Endometrium (tissue), 2 donors: ENCODE measurements at regions not wholly inside any gene's neighbourhood (a gene's known extent, or its start where the extent isn't known, plus 50 kb on each side); places are given as distances from the start of the nearest gene placed in this dataset.

Experiments used
- FAIRE-seq: peaks from 2 replicates; lab custom pipeline; 2012; peaks lifted over from hg19 to GRCh38; lab: Jason Lieb, UNC
- donor health status: control.
- donor health status: control.

DNA sequence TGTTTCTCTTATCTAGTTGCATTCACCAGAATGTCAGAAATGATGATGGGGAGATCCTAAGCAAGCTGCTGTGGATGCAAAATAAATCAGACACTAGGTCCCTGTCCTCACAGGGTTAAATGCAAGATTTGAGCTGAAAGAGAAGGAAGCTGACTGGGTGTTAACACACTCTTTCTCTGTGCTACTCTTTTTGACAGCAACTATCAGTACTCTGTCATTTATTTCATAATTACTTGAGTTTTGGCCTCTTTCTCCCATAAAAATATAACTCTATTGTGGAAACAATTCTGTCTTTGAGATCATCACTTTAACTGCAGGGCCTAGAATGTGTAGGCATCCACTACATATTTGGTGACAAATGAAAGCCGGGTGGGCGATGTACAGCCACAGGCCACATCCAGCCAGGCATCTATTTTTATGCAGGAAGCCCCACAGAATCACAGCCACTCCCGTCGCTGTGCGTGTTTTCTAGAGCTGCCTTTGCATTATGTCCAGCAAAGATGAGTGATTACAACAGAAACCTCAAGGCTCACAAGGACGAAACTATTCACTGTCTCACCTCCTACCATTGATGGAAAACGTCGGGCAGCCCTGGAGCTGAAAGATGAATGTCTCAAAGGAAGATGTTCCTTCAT, 849.0 kb downstream of the RNF144A start:
- no peak for FAIRE-seq

DNA sequence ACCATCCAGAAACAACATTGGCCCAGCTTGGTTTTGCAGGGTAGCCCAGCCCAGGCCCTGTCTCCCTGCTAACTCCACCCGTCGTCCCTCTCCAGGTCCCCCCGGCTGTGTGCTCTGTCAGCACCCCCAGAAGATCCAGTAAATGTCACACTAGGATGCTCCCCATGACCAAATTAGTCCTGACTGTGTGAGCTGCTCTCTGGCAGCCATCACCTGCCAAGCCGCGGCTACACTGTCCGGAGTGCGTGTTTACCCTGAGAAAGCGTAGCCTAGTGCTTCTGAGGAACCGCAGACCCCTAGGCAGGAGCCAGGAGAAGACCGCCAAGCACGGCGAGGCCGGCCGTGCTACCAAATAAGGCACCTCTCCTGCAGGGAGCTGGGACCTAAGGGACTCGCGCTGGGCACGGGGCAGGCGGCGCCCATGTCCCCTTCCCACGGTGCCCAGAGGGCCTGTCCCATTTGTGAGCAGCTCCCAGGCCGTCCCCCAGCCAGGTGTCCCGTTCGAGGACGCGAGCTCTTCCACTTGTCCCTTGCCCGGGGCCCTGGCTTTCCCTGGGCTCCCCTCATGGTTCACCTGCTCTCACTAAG, 849.9 kb downstream of the RNF144A start:
- FAIRE-seq, result no peak

DNA sequence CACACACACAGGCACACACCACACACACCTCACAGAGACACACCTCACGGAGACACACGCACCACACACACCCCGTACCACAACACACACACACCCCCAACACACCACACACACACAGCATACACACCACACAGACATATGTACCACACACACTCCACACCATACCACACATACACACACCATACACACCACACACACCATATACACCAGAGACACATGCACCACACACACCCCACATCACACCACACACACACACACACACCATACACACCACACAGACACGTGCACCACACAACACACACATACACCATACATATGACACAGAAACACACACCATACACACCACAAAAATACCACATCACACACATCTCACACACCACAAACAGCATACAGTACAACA, 850.7 kb downstream of the RNF144A start:
- FAIRE-seq, result no peak

DNA sequence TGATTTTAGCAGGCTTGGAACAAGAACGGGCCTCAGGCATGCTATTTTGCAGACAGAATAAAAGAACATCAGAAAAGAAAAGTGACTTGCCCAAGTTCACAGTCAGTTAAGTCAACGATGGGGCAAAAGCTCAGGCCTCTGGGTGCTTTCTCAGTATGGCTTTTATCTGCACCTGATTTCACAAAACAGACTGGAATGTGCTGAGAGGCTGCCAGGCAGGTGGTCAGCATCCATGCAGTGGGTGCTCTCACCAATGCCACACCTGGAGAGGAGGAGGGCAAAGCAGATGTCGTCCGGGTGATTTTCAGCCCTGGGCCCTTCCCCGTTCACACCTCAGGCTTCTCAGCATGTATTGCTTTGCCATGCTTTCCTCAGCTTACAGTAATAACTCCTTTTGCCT, 854.6 kb downstream of the RNF144A start:
- no peak for FAIRE-seq

DNA sequence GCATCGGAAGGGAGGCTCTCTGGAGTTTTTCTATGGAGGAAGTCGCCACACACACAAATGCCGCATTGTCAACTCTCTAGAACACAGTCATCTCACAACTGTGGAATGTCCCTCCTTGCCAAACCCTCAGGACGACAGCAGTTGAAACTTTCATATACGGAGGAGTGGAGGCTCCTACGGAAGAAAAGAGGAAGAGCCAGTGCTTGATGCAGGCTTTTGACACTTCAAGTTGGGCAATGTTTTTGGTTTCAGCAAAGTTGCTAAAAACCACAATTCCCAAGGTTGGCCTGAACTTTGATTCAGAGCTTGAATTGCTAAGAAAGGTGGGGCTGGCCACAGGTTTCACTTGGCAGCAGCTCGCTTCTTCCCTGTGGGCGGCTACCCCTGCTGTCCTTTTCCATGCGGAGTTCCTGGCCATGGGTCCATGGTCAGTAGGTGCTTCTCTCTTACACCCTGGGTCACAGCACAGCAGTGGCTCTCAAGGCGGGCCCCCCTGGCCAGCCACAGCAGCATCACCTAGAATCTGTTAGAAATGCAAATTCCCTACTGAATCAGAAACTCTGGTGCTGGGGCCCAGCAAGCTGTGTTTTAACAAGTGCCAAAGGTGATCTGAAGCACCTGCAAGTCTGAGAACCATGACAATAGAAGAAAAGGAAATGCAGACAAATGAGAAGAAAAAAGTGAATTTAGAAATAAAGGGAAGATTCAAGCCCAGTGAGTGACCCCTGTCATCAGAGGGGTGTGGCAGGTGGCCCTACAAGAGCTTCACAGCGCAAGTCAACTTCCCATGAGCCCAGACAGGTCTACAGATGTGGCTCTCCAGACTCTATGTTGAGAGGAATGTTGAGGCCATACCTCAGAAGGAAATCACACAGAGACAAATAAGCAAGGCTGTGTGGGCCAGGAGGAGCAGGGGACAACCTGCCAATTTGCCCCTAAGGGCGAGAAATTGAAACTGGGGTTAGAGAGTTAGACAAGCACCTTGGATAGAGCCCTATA, 856.4 kb downstream of the RNF144A start:
- FAIRE-seq, result no peak

DNA sequence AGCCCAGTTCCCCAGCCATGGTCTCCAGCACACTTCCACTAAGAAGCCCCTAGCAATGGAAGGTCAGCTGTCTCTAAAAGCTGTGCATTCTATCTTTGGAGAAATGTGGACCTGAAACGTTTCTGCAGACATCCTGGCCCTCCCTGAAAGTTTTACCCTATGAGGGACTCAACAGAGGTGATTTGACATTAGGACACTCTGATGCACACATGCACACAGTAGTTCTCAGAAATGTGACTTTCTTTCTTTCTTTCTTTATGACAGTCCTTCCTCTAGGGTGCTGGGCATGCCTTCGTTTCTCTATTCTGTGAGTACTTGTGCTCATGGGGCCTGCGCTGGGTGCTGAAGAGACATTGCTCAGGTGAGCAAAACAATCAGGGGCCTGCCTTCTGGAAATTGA, 857.3 kb downstream of the RNF144A start:
- no peak for FAIRE-seq

DNA sequence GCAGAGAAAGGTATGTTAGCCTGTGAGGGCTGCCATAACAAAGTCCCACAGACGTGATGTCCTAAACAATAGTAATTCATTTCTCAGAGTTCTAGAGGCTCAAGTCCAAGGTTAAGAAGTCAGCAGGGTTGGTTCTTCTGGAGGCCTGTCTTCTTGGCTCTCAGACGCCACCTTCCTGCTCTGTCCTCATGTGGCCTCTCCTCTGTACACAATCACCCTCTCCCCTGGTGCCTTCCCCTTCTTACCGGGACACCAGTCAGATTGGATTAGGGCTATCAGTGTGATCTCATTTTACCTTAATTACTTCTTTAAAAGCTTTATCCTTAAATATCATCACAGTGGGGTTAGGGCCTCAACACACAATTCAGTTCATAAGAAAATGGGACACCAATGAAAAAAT, 860.5 kb downstream of the RNF144A start:
- no peak for FAIRE-seq

DNA sequence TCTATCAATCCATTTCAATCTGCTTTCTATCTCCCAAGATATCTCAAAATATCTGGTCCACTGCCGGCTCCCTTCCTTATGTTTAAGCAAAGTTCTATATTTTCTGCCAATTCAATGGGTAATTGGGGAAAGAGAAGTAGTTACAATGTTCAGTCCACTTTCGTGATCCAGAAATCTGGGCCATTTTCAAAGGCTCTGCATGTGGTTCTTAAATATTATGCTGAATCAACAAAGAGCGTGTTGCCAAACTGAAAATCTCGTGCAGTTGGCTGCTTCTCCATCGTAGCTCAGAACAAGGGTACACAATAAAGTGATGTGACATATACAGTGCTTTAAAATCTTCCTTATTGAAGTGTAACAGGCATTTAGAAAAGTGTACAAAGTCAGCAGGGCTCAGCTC, 863.1 kb downstream of the RNF144A start:
- FAIRE-seq, result no peak

DNA sequence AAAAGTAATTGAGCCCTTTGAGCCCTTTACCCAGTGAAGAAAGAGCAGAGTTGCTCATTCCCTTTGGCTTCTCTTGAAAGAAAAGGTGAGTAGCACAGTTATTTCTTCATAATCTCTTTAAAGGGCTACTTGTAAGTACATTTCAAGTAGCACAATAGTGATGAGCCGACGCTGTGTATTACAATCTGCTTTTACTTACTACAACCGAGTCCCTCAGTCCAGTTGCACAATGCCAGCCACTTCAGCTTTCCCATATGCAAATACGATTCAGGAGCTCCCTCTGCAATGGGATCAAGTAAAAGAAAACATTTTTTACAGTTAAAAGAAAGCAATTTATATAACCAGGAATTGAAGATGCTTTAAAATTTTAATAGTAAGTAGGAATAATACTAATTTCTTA, 868.5 kb downstream of the RNF144A start:
- no peak for FAIRE-seq

DNA sequence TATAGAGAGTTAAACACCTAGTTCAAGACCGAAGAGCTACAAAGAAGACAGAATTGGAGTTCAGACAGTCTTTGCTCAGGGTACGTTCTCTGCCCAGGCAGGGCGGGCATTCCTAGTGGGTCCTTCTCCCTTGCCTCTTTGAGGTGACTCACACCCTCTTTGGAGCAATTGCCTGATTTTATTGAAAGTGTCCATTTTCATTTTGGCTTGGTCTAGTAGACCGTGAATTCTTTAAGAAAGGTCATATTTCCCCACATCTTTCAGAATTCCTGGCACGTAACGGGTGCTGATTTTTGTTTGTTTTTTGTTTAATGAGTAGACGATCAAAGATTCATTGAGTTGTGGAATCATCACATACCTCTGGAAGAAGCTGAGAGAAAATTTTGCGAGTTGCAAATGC, 871.5 kb downstream of the RNF144A start:
- no peak for FAIRE-seq

DNA sequence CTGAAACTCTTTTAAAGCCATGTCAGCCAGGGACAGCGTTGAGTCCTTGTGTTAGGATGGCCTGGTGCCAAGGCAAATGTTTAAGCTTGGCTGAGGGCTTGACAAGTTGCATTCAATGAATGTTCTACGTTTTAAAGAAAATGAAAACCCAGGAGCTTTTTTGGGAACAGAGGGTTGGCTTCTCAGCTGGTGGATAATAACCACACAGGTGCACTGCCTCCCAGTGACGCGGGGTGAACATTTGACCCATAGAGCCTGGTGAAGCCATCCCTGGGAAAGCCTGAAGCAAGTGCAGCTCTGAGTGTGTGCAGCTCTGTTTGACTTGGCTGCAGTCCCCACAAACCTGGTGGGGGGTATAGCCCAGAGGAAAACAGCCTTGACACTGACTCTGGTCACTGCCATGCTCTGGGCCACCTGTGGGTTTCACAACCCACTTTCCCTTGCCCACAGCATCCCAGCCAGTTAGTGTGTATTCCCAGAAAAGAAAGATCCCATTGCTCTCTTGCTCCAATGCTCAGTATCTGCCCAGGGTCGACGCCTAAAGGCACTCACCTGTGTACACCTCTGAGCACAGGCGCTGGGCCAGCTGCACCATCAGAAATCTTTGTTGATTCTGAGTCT, 874.9 kb downstream of the RNF144A start:
- FAIRE-seq, result no peak

DNA sequence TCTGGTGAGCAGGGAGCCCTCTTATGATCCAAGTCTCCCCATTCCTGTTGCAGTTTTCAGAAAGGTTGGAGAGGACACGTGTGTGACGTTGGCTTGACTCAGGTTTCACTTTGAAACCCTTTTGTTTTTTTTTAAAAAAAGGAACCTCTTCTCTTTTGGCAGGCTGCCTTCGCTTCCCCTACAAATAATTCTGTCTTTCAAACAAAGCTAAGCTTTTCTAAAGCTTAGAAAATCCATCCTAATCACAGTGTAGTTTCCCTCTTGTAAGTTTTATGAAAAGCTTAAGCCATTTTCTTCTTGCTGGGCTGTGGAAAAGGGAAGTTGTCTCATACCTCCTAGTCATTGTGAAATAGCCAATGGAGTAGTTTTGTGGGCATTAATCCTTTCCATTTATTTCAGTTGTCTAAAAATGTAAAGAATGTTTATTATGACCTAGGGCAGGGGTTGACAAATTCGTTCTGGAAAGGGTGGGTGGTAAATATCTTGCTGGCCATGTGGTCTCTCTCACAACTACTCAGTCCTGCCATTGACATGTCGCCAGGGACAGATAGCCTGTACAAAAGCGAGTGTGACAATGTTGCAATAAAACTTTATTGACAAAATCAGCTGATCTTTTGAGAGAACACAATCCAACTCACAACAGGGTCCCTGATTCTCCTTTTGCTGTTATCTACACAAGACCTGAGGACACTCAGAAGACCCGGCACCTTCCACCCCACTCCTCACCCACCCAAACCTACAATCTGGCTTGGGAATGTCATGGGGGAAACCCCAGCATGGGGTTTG, 878.8 kb downstream of the RNF144A start:
- FAIRE-seq, result no peak

DNA sequence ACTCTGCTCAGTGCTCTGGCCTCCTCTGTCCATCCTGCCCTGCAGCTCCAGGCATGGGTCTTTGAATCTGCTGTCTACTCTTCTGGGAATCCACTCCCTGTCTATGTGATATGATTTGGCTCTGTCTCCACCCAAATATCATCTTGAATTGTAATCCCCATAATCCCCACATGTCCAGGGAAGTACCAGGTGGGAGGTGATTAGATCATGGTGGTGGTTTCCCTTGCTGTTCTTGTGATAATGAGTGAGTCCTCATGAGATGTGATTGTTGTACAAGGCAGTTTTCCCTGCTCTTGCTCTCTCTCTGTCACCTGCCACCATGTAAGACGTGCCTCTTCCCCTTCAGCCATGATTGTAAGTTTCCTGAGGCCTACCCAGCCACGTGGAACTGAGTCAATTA, 881.8 kb upstream of the ID2 start:
- no peak for FAIRE-seq

DNA sequence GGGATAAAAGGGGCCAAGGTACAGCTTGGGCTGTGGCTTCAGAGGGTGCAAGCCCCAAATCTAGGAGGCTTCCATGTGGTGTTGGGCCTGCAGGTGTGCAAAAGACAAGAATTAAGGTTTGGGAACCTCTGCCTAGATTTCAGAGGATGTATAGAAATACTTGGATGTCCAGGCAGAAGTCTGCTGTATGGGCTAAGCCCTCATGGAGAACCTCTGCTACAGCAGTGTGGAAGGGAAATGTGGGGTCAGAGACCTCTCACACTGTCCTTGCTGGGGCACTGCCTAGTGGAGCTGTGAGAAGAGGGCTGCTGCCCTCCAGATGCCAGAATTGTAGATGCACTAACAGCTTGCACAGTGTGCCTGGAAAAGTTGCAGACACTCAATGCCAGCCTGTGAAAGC, 880.6 kb upstream of the ID2 start:
- FAIRE-seq, result no peak

DNA sequence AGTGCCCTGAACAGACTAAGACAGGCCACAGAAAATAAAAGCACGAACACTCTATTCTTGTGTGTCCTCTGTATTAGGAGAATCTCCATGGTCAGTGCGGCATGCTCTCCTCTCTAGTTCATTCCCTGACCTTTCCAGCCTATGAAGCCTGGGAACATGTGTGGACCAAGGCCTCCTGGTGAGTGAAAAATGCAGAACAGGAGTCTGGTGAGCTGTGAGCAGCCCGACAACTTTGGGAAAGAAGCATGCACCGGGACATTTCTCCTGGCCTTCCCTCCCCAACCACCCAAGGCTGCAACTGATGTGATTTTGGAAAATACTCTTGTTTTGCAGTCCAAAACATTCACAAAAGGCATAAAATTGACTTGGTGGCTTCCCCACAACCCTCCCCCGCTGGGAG, 878.3 kb upstream of the ID2 start:
- no peak for FAIRE-seq

DNA sequence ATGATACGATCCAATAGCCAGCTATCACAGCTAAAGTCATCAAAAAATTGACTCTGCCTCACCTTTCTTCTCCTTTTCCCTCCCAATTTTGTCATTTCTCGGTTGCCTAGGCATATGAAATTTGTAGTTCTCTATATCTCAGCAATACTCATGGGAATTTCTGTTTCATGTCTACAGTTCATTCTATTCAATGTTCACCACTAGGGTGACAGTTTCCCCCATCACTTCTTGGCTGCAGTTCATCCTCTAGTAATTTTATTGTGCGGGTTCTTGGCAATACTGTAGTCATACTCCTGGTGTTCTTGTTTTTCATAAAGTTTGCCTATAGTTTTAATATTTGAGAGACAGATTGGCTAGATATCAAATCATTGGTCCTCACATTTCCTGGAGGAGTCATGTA, 872.2 kb upstream of the ID2 start:
- FAIRE-seq, result no peak

DNA sequence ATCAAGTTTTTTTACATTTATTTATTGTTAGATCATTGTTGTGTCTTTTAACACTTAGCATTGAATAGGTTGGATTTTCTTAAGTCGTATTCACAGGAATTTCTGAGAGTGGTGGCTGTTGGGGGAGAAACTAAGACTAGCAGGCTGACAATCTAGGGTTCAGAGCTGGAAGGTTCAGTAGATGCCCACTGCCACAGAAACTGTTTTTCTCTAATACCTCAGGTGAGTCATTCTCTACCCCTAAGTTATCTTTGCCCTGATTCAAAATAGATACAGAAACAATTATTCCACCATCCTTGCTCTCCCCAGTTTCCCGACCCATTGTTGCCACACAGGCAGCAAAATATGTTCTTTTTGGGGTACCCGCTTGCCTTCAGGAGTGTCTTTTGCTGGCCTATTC, 870.8 kb upstream of the ID2 start:
- FAIRE-seq, result no peak

DNA sequence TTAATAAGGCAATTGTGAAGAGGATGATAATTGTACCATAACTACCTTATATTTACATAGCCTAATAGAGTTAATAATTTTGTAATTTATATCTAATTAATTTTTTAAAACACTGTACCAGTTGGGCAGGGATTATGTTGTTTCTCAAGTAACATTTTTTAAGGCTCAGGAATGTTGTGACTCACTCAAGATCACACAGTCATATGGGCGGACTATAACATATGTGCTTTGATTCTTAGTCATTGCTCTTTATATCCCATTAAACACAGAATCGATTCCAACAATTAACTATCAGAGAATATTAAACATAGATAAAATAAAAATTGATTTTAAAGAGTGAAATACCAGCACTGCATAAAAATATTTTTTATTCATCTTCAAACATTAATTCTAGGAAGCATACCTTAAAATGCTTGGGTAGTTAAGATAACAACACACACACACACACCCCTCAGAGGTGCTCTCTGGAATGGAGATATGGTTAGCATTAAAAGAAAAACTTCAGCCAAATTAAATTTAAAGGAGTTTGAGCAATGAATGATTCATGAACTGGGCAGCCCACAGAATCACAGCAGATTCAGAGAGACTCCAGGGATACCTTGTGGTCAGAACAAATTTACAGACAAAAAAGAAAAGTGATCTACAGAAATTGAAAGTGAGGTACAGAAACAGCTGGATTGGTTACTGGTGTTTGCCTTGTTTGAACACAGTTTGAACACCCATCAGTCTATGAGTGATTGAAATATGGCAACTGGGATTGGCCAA, 869.4 kb upstream of the ID2 start:
- FAIRE-seq, result no peak

DNA sequence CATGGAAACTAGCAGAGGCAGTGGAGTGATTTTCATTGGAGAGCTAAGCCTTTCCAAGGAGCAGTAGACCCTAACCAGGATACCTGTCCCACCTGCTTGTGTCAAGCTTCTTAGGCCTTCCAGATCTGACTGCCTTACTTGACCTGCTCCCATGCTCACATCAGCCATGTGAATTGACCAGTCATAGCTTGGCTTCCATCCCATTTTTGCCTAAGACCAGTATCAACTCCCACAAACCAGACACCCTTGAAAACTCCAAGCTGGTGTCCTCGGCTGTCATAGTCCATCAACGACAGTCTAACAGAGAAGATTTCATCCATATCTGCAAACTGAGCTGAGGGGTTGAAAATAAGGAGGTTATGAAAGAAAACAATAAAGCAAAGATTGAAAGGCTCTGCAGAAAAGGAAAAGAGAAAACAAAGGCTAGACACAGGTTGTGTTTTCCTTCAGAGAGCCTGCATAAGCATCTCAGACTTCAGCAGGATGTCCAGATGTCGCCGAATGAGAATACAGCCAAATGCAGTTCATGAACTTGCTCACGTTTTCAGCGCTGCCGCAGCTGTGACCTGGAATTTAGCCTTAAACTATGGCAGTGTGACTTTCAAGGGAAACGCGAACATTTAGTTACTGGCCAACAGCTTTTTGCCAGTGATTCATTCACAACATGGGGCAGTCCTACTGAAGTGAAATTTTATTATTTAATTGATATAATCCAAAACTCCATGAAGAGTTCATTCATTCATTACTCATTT, 868.1 kb upstream of the ID2 start:
- no peak for FAIRE-seq

DNA sequence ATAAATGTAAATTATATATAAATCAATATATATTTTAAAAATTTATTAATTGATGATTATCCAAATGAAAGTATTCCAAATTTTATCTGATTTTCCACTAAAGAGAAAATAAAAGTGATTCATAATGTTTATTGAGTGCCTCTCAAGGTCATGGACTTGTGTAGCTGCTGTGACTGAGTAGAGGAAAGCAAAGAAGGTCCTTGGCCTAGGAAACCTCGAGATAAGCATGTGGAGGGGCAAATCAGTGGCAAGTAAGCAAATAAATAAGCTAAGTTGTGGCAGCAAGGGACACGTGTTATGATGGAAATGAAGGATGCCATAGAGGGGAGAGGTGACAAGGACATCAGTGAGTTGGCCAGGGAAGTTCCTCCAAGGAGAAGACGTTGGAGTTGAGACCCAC, 866.1 kb upstream of the ID2 start:
- FAIRE-seq, result no peak

DNA sequence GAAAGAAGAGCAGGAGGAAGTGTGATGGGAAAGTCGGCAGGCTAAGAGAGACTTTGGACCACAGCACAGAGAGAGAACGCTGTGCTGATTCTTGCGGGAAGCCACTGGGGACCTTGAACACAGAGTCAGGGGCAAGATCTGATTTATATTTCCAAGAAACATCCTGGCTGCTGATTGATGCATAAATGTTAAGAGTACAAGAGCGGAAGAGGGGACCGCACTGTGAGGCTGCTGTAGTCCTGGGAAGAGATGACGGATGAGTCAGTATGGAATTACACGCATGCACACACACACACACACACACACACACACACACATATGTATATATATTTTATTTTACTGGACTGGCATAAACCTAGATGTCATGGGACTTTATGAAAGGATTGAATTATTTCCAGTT, 865.6 kb upstream of the ID2 start:
- FAIRE-seq, result no peak
